ENCODE measurements at regions not wholly inside any gene's neighbourhood (a gene's known extent, or its start where the extent isn't known, plus 50 kb on each side); places are given as distances from the start of the nearest gene placed in this dataset.
"Not testable (repeated sequence)": the region's sequence is repeated elsewhere in the genome, so short reads cannot be mapped to it uniquely, and the experiment has no call there.

GRCh38 chr13:111573801-111574200 lies 253.4 kb downstream of the TEX29 start:
- peaks cover 20% of the 10 kb centered on the region for H3K9me3 Mint-ChIP-seq
- H3K27me3 Mint-ChIP-seq = no peaks in the 10 kb centered on the region
- H3K36me3 Mint-ChIP-seq = no peaks in the 10 kb centered on the region
- H3K4me1 Mint-ChIP-seq = no peaks in the 10 kb centered on the region
- DNase-seq = no peak
- H3K4me3 Mint-ChIP-seq = no peak overlapping the region
- CTCF ChIA-PET = no interaction called here
- no peak overlapping the region for H3K27ac Mint-ChIP-seq

- Mint-ChIP-seq H3K27ac (no peak overlapping the region), H3K4me3 (no peak overlapping the region), H3K4me1 (no peaks in the 10 kb centered on the region), H3K9me3 (peaks cover 20% of the 10 kb centered on the region), H3K36me3 (no peaks in the 10 kb centered on the region), H3K27me3 (no peaks in the 10 kb centered on the region)
- DNase-seq = no peak
- CTCF ChIA-PET = no interaction called here
Measured at GRCh38 chr13:111575276-111575675, 254.8 kb downstream of the TEX29 start.

- CTCF ChIA-PET = no interaction called here
- no peaks in the 10 kb centered on the region for H3K4me1 Mint-ChIP-seq
- H3K27ac Mint-ChIP-seq = no peak overlapping the region
- H3K27me3 Mint-ChIP-seq = no peaks in the 10 kb centered on the region
- H3K9me3 Mint-ChIP-seq = peaks cover 20% of the 10 kb centered on the region
- no peak for DNase-seq
- H3K36me3 Mint-ChIP-seq = no peaks in the 10 kb centered on the region
- H3K4me3 Mint-ChIP-seq = no peak overlapping the region
Measured at GRCh38 chr13:111575719-111576118, 255.3 kb downstream of the TEX29 start.

- no peaks in the 10 kb centered on the region for H3K36me3 Mint-ChIP-seq
- peaks cover 20% of the 10 kb centered on the region for H3K9me3 Mint-ChIP-seq
- no peaks in the 10 kb centered on the region for H3K27me3 Mint-ChIP-seq
- no peak overlapping the region for H3K27ac Mint-ChIP-seq
- H3K4me3 Mint-ChIP-seq = no peak overlapping the region
- DNase-seq = no peak
- CTCF ChIA-PET = no interaction called here
- H3K4me1 Mint-ChIP-seq = no peaks in the 10 kb centered on the region
Measured at GRCh38 chr13:111577208-111577828, 256.9 kb downstream of the TEX29 start.

GRCh38 chr13:111577956-111578605 lies 257.6 kb downstream of the TEX29 start:
- H3K4me3 Mint-ChIP-seq = no peak overlapping the region
- H3K27ac Mint-ChIP-seq = no peak overlapping the region
- no peak for DNase-seq
- no peaks in the 10 kb centered on the region for H3K27me3 Mint-ChIP-seq
- H3K4me1 Mint-ChIP-seq = no peaks in the 10 kb centered on the region
- CTCF ChIA-PET = no interaction called here
- H3K36me3 Mint-ChIP-seq = no peaks in the 10 kb centered on the region
- H3K9me3 Mint-ChIP-seq = peaks cover 16% of the 10 kb centered on the region

GRCh38 chr13:111584101-111584672 lies 263.7 kb downstream of the TEX29 start:
- no peak overlapping the region for H3K4me3 Mint-ChIP-seq
- DNase-seq = no peak
- H3K4me1 Mint-ChIP-seq = no peaks in the 10 kb centered on the region
- CTCF ChIA-PET = no interaction called here
- H3K9me3 Mint-ChIP-seq = no peaks in the 10 kb centered on the region
- no peaks in the 10 kb centered on the region for H3K36me3 Mint-ChIP-seq
- no peaks in the 10 kb centered on the region for H3K27me3 Mint-ChIP-seq
- H3K27ac Mint-ChIP-seq = no peak overlapping the region

GRCh38 chr13:111584870-111585269 lies 264.4 kb downstream of the TEX29 start:
- H3K9me3 Mint-ChIP-seq = no peaks in the 10 kb centered on the region

GRCh38 chr13:111586291-111586690 lies 265.8 kb downstream of the TEX29 start:
- DNase-seq = no peak
- CTCF ChIA-PET = no interaction called here
- no peak overlapping the region for H3K27ac Mint-ChIP-seq
- H3K4me3 Mint-ChIP-seq = no peak overlapping the region
- no peaks in the 10 kb centered on the region for H3K36me3 Mint-ChIP-seq
- H3K9me3 Mint-ChIP-seq = peaks cover 3% of the 10 kb centered on the region
- H3K4me1 Mint-ChIP-seq = no peaks in the 10 kb centered on the region
- no peaks in the 10 kb centered on the region for H3K27me3 Mint-ChIP-seq

More at GRCh38 chr13:111584870-111585269, 264.4 kb downstream of the TEX29 start:
- Mint-ChIP-seq H3K4me1 (no peaks in the 10 kb centered on the region), H3K27ac (no peak overlapping the region), H3K27me3 (no peaks in the 10 kb centered on the region), H3K4me3 (no peak overlapping the region), H3K36me3 (no peaks in the 10 kb centered on the region)
- CTCF ChIA-PET = no interaction called here
- DNase-seq = no peak

GRCh38 chr13:111587249-111587648 lies 266.8 kb downstream of the TEX29 start:
- Mint-ChIP-seq H3K27me3 (no peaks in the 10 kb centered on the region), H3K36me3 (no peaks in the 10 kb centered on the region), H3K9me3 (peaks cover 3% of the 10 kb centered on the region), H3K4me1 (no peaks in the 10 kb centered on the region), H3K4me3 (no peak overlapping the region), H3K27ac (no peak overlapping the region)
- CTCF ChIA-PET = no interaction called here
- DNase-seq = no peak

GRCh38 chr13:111589321-111589720 lies 268.9 kb downstream of the TEX29 start:
- DNase-seq = no peak
- Mint-ChIP-seq H3K9me3 (peaks cover 8% of the 10 kb centered on the region), H3K4me3 (no peak overlapping the region), H3K4me1 (no peaks in the 10 kb centered on the region), H3K36me3 (no peaks in the 10 kb centered on the region), H3K27ac (no peak overlapping the region), H3K27me3 (no peaks in the 10 kb centered on the region)
- CTCF ChIA-PET = no interaction called here

GRCh38 chr13:111589992-111590391 lies 269.6 kb downstream of the TEX29 start:
- CTCF ChIA-PET = no interaction called here
- Mint-ChIP-seq H3K27me3 (no peaks in the 10 kb centered on the region), H3K9me3 (peaks cover 10% of the 10 kb centered on the region)

GRCh38 chr13:111590796-111591195 lies 270.4 kb downstream of the TEX29 start:
- no peak for DNase-seq
- H3K27ac Mint-ChIP-seq = no peak overlapping the region
- H3K27me3 Mint-ChIP-seq = no peaks in the 10 kb centered on the region
- H3K9me3 Mint-ChIP-seq = peaks cover 10% of the 10 kb centered on the region
- H3K4me1 Mint-ChIP-seq = no peaks in the 10 kb centered on the region
- no peaks in the 10 kb centered on the region for H3K36me3 Mint-ChIP-seq
- CTCF ChIA-PET = no interaction called here
- H3K4me3 Mint-ChIP-seq = no peak overlapping the region

More at GRCh38 chr13:111589992-111590391, 269.6 kb downstream of the TEX29 start:
- H3K36me3 Mint-ChIP-seq = no peaks in the 10 kb centered on the region
- no peak overlapping the region for H3K4me3 Mint-ChIP-seq
- no peak overlapping the region for H3K27ac Mint-ChIP-seq
- no peaks in the 10 kb centered on the region for H3K4me1 Mint-ChIP-seq
- DNase-seq = no peak

GRCh38 chr13:111593490-111593889 lies 273.0 kb downstream of the TEX29 start:
- H3K27ac Mint-ChIP-seq, CTCF ChIA-PET, DNase-seq, H3K4me1 Mint-ChIP-seq, H3K27me3 Mint-ChIP-seq, H3K36me3 Mint-ChIP-seq, H3K9me3 Mint-ChIP-seq, H3K4me3 Mint-ChIP-seq: not testable (repeated sequence)

- CTCF ChIA-PET = no interaction called here
- Mint-ChIP-seq H3K36me3 (no peaks in the 10 kb centered on the region), H3K27me3 (no peaks in the 10 kb centered on the region), H3K4me3 (no peak overlapping the region), H3K4me1 (no peaks in the 10 kb centered on the region), H3K27ac (no peak overlapping the region), H3K9me3 (peaks cover 10% of the 10 kb centered on the region)
- DNase-seq = no peak
Measured at GRCh38 chr13:111594606-111595005, 274.2 kb downstream of the TEX29 start.

GRCh38 chr13:111595276-111595675 lies 274.8 kb downstream of the TEX29 start:
- H3K4me1 Mint-ChIP-seq = no peaks in the 10 kb centered on the region
- no peaks in the 10 kb centered on the region for H3K36me3 Mint-ChIP-seq
- CTCF ChIA-PET = no interaction called here
- no peak overlapping the region for H3K27ac Mint-ChIP-seq
- no peak overlapping the region for H3K4me3 Mint-ChIP-seq
- no peak for DNase-seq
- H3K9me3 Mint-ChIP-seq = peaks cover 7% of the 10 kb centered on the region
- no peaks in the 10 kb centered on the region for H3K27me3 Mint-ChIP-seq
